Subcutaneous abdominal adipose tissue (tissue), 5 donors: ENCODE measurements at regions not wholly inside any gene's neighbourhood (a gene's known extent, or its start where the extent isn't known, plus 50 kb on each side); places are given as distances from the start of the nearest gene placed in this dataset.

ENCODE experiments used
- H3K27ac ChIP-seq: one replicate; pipeline ENCODE4 v1.7.0; 2013; ENCODE audit warnings: low read depth, mild to moderate bottlenecking, inconsistent platforms, low read length, moderate library complexity
- H3K27me3 ChIP-seq, 5 donors: one replicate each; pipeline ENCODE4 v1.7.0; 2013; ENCODE audit warnings: low read length in 5 of 5, inconsistent platforms in 1 of 5; ENCODE audit not compliant: control insufficient read depth in 5 of 5, insufficient read depth in 4 of 5
- H3K36me3 ChIP-seq, 5 donors: one replicate each; pipeline ENCODE4 v1.7.0; 2013; ENCODE audit warnings: low read length in 5 of 5; ENCODE audit not compliant: control insufficient read depth in 5 of 5, insufficient read depth in 5 of 5
- H3K4me1 ChIP-seq, 5 donors: one replicate each; pipeline ENCODE4 v1.7.0; 2013; ENCODE audit warnings: low read length in 5 of 5, mild to moderate bottlenecking in 3 of 5, moderate library complexity in 1 of 5; ENCODE audit not compliant: control insufficient read depth in 5 of 5, insufficient read depth in 5 of 5
- H3K4me3 ChIP-seq, 5 donors: one replicate each; pipeline ENCODE4 v1.7.0; 2013; ENCODE audit warnings: low read length in 5 of 5, low read depth in 1 of 5
- H3K9ac ChIP-seq, 5 donors: one replicate each; pipeline ENCODE4 v1.7.0; 2013; ENCODE audit warnings: low read length in 5 of 5, mild to moderate bottlenecking in 4 of 5, moderate library complexity in 3 of 5
- H3K9me3 ChIP-seq, 5 donors: one replicate each; pipeline ENCODE4 v1.7.0; 2013; ENCODE audit warnings: low read length in 5 of 5; ENCODE audit not compliant: control insufficient read depth in 5 of 5
- donor health status: healthy.
- donor health status: healthy.
- donor health status: healthy.
- donor health status: healthy.
- donor health status: healthy.

GRCh38 chr4:181258569-181258968, 984.6 kb upstream of the TENM3 start:
- H3K4me3 ChIP-seq, result no peak overlapping the region

GRCh38 chr4:181259081-181259709, 984.0 kb upstream of the TENM3 start:
- no peaks in the 10 kb centered on the region for H3K27me3 ChIP-seq
- H3K4me1 ChIP-seq, result no peaks in the 10 kb centered on the region
- no peak overlapping the region for H3K27ac ChIP-seq
- H3K4me3 ChIP-seq, result no peak overlapping the region
- H3K9me3 ChIP-seq, result no peaks in the 10 kb centered on the region
- H3K9ac ChIP-seq, result no peak overlapping the region
- no peaks in the 10 kb centered on the region for H3K36me3 ChIP-seq

More at GRCh38 chr4:181258569-181258968, 984.6 kb upstream of the TENM3 start:
- no peak overlapping the region for H3K9ac ChIP-seq
- H3K9me3 ChIP-seq, result no peaks in the 10 kb centered on the region
- H3K27ac ChIP-seq, result no peak overlapping the region
- H3K27me3 ChIP-seq, result no peaks in the 10 kb centered on the region
- H3K36me3 ChIP-seq, result no peaks in the 10 kb centered on the region
- no peaks in the 10 kb centered on the region for H3K4me1 ChIP-seq

- no peaks in the 10 kb centered on the region for H3K36me3 ChIP-seq
- H3K4me1 ChIP-seq, result no peaks in the 10 kb centered on the region
- no peaks in the 10 kb centered on the region for H3K27me3 ChIP-seq
- no peak overlapping the region for H3K9ac ChIP-seq
- H3K27ac ChIP-seq, result no peak overlapping the region
- H3K9me3 ChIP-seq, result no peaks in the 10 kb centered on the region
- H3K4me3 ChIP-seq, result no peak overlapping the region
These were observed 981.9 kb upstream of the TENM3 start for GRCh38 chr4:181261279-181261678.

- no peak overlapping the region for H3K4me3 ChIP-seq
- no peaks in the 10 kb centered on the region for H3K27me3 ChIP-seq
- H3K9ac ChIP-seq, result no peak overlapping the region
- H3K27ac ChIP-seq, result no peak overlapping the region
- H3K9me3 ChIP-seq, result no peaks in the 10 kb centered on the region
- no peaks in the 10 kb centered on the region for H3K4me1 ChIP-seq
- no peaks in the 10 kb centered on the region for H3K36me3 ChIP-seq
These were observed 978.3 kb upstream of the TENM3 start for GRCh38 chr4:181264893-181265292.

GRCh38 chr4:181265370-181265769, 977.8 kb upstream of the TENM3 start:
- Histone ChIP-seq H3K9me3 (no peaks in the 10 kb centered on the region), H3K4me3 (no peak overlapping the region), H3K27me3 (no peaks in the 10 kb centered on the region), H3K27ac (no peak overlapping the region), H3K36me3 (no peaks in the 10 kb centered on the region), H3K4me1 (no peaks in the 10 kb centered on the region), H3K9ac (no peak overlapping the region)

- Histone ChIP-seq H3K4me1 (no peaks in the 10 kb centered on the region), H3K27me3 (no peaks in the 10 kb centered on the region), H3K27ac (no peak overlapping the region), H3K36me3 (no peaks in the 10 kb centered on the region), H3K9me3 (no peaks in the 10 kb centered on the region), H3K9ac (no peak overlapping the region), H3K4me3 (no peak overlapping the region)
These were observed 972.0 kb upstream of the TENM3 start for GRCh38 chr4:181271116-181271640.

GRCh38 chr4:181272422-181272821, 970.8 kb upstream of the TENM3 start:
- no peak overlapping the region for H3K27ac ChIP-seq
- no peaks in the 10 kb centered on the region for H3K27me3 ChIP-seq
- no peaks in the 10 kb centered on the region for H3K9me3 ChIP-seq

GRCh38 chr4:181278941-181279340, 964.3 kb upstream of the TENM3 start:
- Histone ChIP-seq H3K27me3 (no peaks in the 10 kb centered on the region), H3K4me3 (no peak overlapping the region), H3K9me3 (no peaks in the 10 kb centered on the region), H3K36me3 (no peaks in the 10 kb centered on the region), H3K4me1 (no peaks in the 10 kb centered on the region), H3K9ac (no peak overlapping the region), H3K27ac (no peak overlapping the region)

More at GRCh38 chr4:181272422-181272821, 970.8 kb upstream of the TENM3 start:
- Histone ChIP-seq H3K36me3 (no peaks in the 10 kb centered on the region), H3K9ac (no peak overlapping the region), H3K4me1 (no peaks in the 10 kb centered on the region), H3K4me3 (no peak overlapping the region)

- no peak overlapping the region for H3K9ac ChIP-seq
- no peaks in the 10 kb centered on the region for H3K27me3 ChIP-seq
- no peaks in the 10 kb centered on the region for H3K4me1 ChIP-seq
- H3K36me3 ChIP-seq, result no peaks in the 10 kb centered on the region
- H3K9me3 ChIP-seq, result no peaks in the 10 kb centered on the region
- H3K4me3 ChIP-seq, result no peak overlapping the region
- H3K27ac ChIP-seq, result no peak overlapping the region
These were observed 961.8 kb upstream of the TENM3 start for GRCh38 chr4:181281451-181281850.

GRCh38 chr4:181289198-181289597, 954.0 kb upstream of the TENM3 start:
- H3K36me3 ChIP-seq, result no peaks in the 10 kb centered on the region
- H3K27me3 ChIP-seq, result no peaks in the 10 kb centered on the region
- H3K4me3 ChIP-seq, result no peak overlapping the region
- no peak overlapping the region for H3K9ac ChIP-seq
- no peak overlapping the region for H3K27ac ChIP-seq
- H3K9me3 ChIP-seq, result no peaks in the 10 kb centered on the region
- no peaks in the 10 kb centered on the region for H3K4me1 ChIP-seq
